Mesenchymal stem cell (in vitro differentiated cells and primary cell): ENCODE measurements at regions not wholly inside any gene's neighbourhood (a gene's known extent, or its start where the extent isn't known, plus 50 kb on each side); places are given as distances from the start of the nearest gene placed in this dataset.

Source experiments
- DNase-seq: peaks from one replicate; pipeline ENCODE4 v3.0.0-alpha.2; 2013
- H2AFZ ChIP-seq: one replicate; pipeline ENCODE4 v1.6.1; 2013; ENCODE audit warnings: low read depth, mild to moderate bottlenecking, control low read depth, inconsistent platforms, low read length, moderate library complexity
- H2AK5ac ChIP-seq: 2 replicates; pipeline ENCODE4 v1.6.1; 2013; ENCODE audit warnings: low read length, moderate library complexity, mild to moderate bottlenecking, inconsistent platforms; ENCODE audit not compliant: severe bottlenecking
- H2BK120ac ChIP-seq: one replicate; pipeline ENCODE4 v1.6.1; 2013; ENCODE audit warnings: low read depth, mild to moderate bottlenecking, inconsistent platforms, low read length, moderate library complexity
- H2BK12ac ChIP-seq, 2 experiments: one replicate each; pipeline ENCODE4 v1.6.1; 2013; ENCODE audit warnings: inconsistent platforms in 2 of 2, low read length in 2 of 2, mild to moderate bottlenecking in 2 of 2, moderate library complexity in 2 of 2, control low read depth in 1 of 2
- H2BK15ac ChIP-seq: one replicate; pipeline ENCODE4 v1.6.1; 2013; ENCODE audit warnings: mild to moderate bottlenecking, low read depth, inconsistent platforms; ENCODE audit not compliant: poor library complexity, severe bottlenecking
- H2BK5ac ChIP-seq: 2 replicates; pipeline ENCODE4 v1.6.1; 2013; ENCODE audit warnings: low read depth, mild to moderate bottlenecking, low read length, control low read depth, inconsistent platforms; ENCODE audit not compliant: poor library complexity, severe bottlenecking
- H3K14ac ChIP-seq, 2 experiments: one replicate each; pipeline ENCODE4 v1.6.1; 2013; ENCODE audit warnings: inconsistent platforms in 2 of 2, low read length in 2 of 2, control low read depth in 1 of 2, mild to moderate bottlenecking in 1 of 2, moderate library complexity in 1 of 2
- H3K18ac ChIP-seq, 2 experiments: one replicate each; pipeline ENCODE4 v1.6.1; 2013; ENCODE audit warnings: inconsistent platforms in 2 of 2, low read length in 2 of 2, control low read depth in 1 of 2, low read depth in 1 of 2, mild to moderate bottlenecking in 1 of 2
- H3K23ac ChIP-seq, 2 experiments: one replicate each; pipeline ENCODE4 v1.6.1; 2013; ENCODE audit warnings: inconsistent platforms in 2 of 2, low read length in 2 of 2, mild to moderate bottlenecking in 2 of 2, moderate library complexity in 2 of 2, control low read depth in 1 of 2
- H3K27ac ChIP-seq: 2 replicates; pipeline ENCODE4 v1.5.1; 2013; ENCODE audit warnings: mild to moderate bottlenecking, moderate library complexity, low read length, control low read depth, inconsistent platforms; ENCODE audit not compliant: poor library complexity, severe bottlenecking
- H3K27me3 ChIP-seq, 2 experiments: 2 replicates each; pipeline versions ENCODE4 v1.6.1 to v1.7.0; 2013; ENCODE audit warnings: low read length in 2 of 2, mild to moderate bottlenecking in 2 of 2, moderate library complexity in 2 of 2, control low read depth in 1 of 2, inconsistent platforms in 1 of 2; ENCODE audit not compliant: control insufficient read depth in 1 of 2, insufficient read depth in 1 of 2
- H3K36me3 ChIP-seq, 2 experiments: 2 replicates each; pipeline versions ENCODE4 v1.6.1 to v1.7.0; 2013; ENCODE audit warnings: low read length in 2 of 2, control low read depth in 1 of 2, inconsistent platforms in 1 of 2, low read depth in 1 of 2, mild to moderate bottlenecking in 1 of 2; ENCODE audit not compliant: insufficient read depth in 2 of 2, control insufficient read depth in 1 of 2
- H3K4ac ChIP-seq, 2 experiments: one replicate each; pipeline ENCODE4 v1.6.1; 2013; ENCODE audit warnings: inconsistent platforms in 2 of 2, low read length in 2 of 2, mild to moderate bottlenecking in 2 of 2, moderate library complexity in 2 of 2, control low read depth in 1 of 2, low read depth in 1 of 2
- H3K4me1 ChIP-seq: 2 replicates; pipeline ENCODE4 v1.6.1; 2013; ENCODE audit warnings: low read depth, low read length, control low read depth; ENCODE audit not compliant: control insufficient read depth, insufficient read depth
- H3K4me2 ChIP-seq: 2 replicates; pipeline ENCODE4 v1.6.1; 2013; ENCODE audit warnings: low read length, mild to moderate bottlenecking, inconsistent platforms; ENCODE audit not compliant: poor library complexity, severe bottlenecking
- H3K4me3 ChIP-seq, 2 experiments: 2 replicates each; pipeline versions ENCODE4 v1.5.1 to v1.7.0; 2013; ENCODE audit warnings: low read length in 2 of 2, mild to moderate bottlenecking in 2 of 2, control low read depth in 1 of 2, low read depth in 1 of 2; ENCODE audit not compliant: insufficient read depth in 1 of 2
- H3K79me1 ChIP-seq: replicated peaks from 2 replicates; pipeline ENCODE4 v1.6.1; 2013; ENCODE audit warnings: mild to moderate bottlenecking, control low read depth, low read length, inconsistent platforms; ENCODE audit not compliant: poor library complexity, severe bottlenecking
- H3K9ac ChIP-seq: 2 replicates; pipeline ENCODE4 v1.7.0; 2013; ENCODE audit warnings: mild to moderate bottlenecking, low read length, moderate library complexity
- H3K9me3 ChIP-seq: 2 replicates; pipeline ENCODE4 v1.7.0; 2013; ENCODE audit warnings: mild to moderate bottlenecking, low read length; ENCODE audit not compliant: control insufficient read depth
- H4K8ac ChIP-seq: one replicate; pipeline ENCODE4 v1.6.1; 2013; ENCODE audit warnings: inconsistent platforms, mild to moderate bottlenecking, low read length, moderate library complexity
- H4K91ac ChIP-seq: one replicate; pipeline ENCODE4 v1.6.1; 2013; ENCODE audit warnings: mild to moderate bottlenecking, low read length, inconsistent platforms
- WGBS: methylation state at CpG from one replicate; pipeline ENCODE4 v1.1.7; 2013; ENCODE audit warnings: mixed read lengths; 5-methylcytosine and 5-hydroxymethylcytosine counted together

- Histone ChIP-seq H3K9ac (no peak overlapping the region), H2BK5ac (no peak overlapping the region), H3K79me1 (no peaks in the 10 kb centered on the region), H2AFZ (no peak overlapping the region), H4K91ac (no peak overlapping the region), H3K4me2 (no peak overlapping the region), H3K9me3 (no peaks in the 10 kb centered on the region), H2BK12ac (no peak overlapping the region), H3K18ac (no peak overlapping the region), H3K14ac (no peak overlapping the region), H4K8ac (no peak overlapping the region), H3K36me3 (no peaks in the 10 kb centered on the region), H3K27me3 (no peaks in the 10 kb centered on the region), H3K4ac (no peak overlapping the region), H3K23ac (no peak overlapping the region), H2BK15ac (no peak overlapping the region), H2BK120ac (no peak overlapping the region), H3K4me3 (no peak overlapping the region), H3K27ac (no peak overlapping the region), H3K4me1 (peaks cover 9% of the 10 kb centered on the region), H2AK5ac (no peak overlapping the region)
- WGBS = 100% methylated on average over 1 of the region's 2 CpGs
- DNase-seq = no peak
Measured at GRCh38 chr4:186838295-186838694, 114.6 kb upstream of the FAT1 start.

GRCh38 chr4:186839122-186840037 lies 115.7 kb upstream of the FAT1 start:
- Histone ChIP-seq H3K4me1 (peaks cover 11% of the 10 kb centered on the region), H3K9ac (peak overlapping the region; percentile 98), H3K4ac (peak overlapping the region in 1 of 2 experiments; percentile 75), H3K36me3 (no peaks in the 10 kb centered on the region), H3K27ac (peak overlapping the region; percentile 83), H3K4me3 (peak overlapping the region in 1 of 2 experiments; percentile 76), H3K79me1 (no peaks in the 10 kb centered on the region), H4K91ac (peak overlapping the region; percentile 84), H3K27me3 (no peaks in the 10 kb centered on the region), H2AK5ac (no peak overlapping the region), H3K14ac (peak overlapping the region in 1 of 2 experiments; percentile 86), H2BK120ac (no peak overlapping the region), H3K18ac (peak overlapping the region; percentile 63 to 82), H3K4me2 (peak overlapping the region; percentile 40), H3K23ac (no peak overlapping the region), H2BK15ac (no peak overlapping the region), H4K8ac (peak overlapping the region; percentile 79), H2BK5ac (peak overlapping the region; percentile 59), H2AFZ (peak overlapping the region; percentile 18), H2BK12ac (peak overlapping the region in 1 of 2 experiments; percentile 51), H3K9me3 (no peaks in the 10 kb centered on the region)
- DNase-seq = peak; percentile 73
- 26% methylated on average over 6 of the region's 11 CpGs for WGBS

GRCh38 chr4:186840222-186840701 lies 116.6 kb upstream of the FAT1 start:
- Histone ChIP-seq H2BK12ac (peak overlapping the region; percentile 22 to 87), H3K14ac (no peak overlapping the region), H2BK15ac (no peak overlapping the region), H3K4ac (peak overlapping the region; percentile 10 to 22), H3K36me3 (no peaks in the 10 kb centered on the region), H2BK5ac (no peak overlapping the region), H3K27me3 (no peaks in the 10 kb centered on the region), H3K79me1 (no peaks in the 10 kb centered on the region), H3K23ac (no peak overlapping the region), H3K18ac (peak overlapping the region in 1 of 2 experiments; percentile 25), H3K9me3 (no peaks in the 10 kb centered on the region), H4K91ac (peak overlapping the region; percentile 43), H3K27ac (no peak overlapping the region), H3K4me1 (peaks cover 13% of the 10 kb centered on the region), H3K4me3 (peak overlapping the region in 1 of 2 experiments; percentile 76), H4K8ac (peak overlapping the region; percentile 74), H2AK5ac (peak overlapping the region; percentile 65), H3K4me2 (no peak overlapping the region), H3K9ac (peak overlapping the region; percentile 98), H2BK120ac (peak overlapping the region; percentile 40), H2AFZ (no peak overlapping the region)
- 89% methylated on average over 7 of the region's 7 CpGs for WGBS
- no peak for DNase-seq

- H3K27me3 ChIP-seq = no peaks in the 10 kb centered on the region
- no peak overlapping the region for H3K27ac ChIP-seq
Measured at GRCh38 chr4:186840771-186841301, 117.2 kb upstream of the FAT1 start.

More at GRCh38 chr4:186840771-186841301, 117.2 kb upstream of the FAT1 start:
- no peak overlapping the region for H3K23ac ChIP-seq
- no peak for DNase-seq
- H2BK12ac ChIP-seq = peak overlapping the region in 1 of 2 experiments; percentile 87
- H4K8ac ChIP-seq = no peak overlapping the region
- H4K91ac ChIP-seq = peak overlapping the region; percentile 1
- peak overlapping the region; percentile 41 for H2BK15ac ChIP-seq
- no peaks in the 10 kb centered on the region for H3K79me1 ChIP-seq
- H3K9ac ChIP-seq = peak overlapping the region; percentile 98
- 92% methylated on average over 21 of the region's 21 CpGs for WGBS
- H3K36me3 ChIP-seq = no peaks in the 10 kb centered on the region
- H3K18ac ChIP-seq = peak overlapping the region in 1 of 2 experiments; percentile 25
- peak overlapping the region in 1 of 2 experiments; percentile 26 for H3K14ac ChIP-seq
- peak overlapping the region; percentile 86 for H2AK5ac ChIP-seq
- H3K4me2 ChIP-seq = no peak overlapping the region
- H2BK120ac ChIP-seq = no peak overlapping the region
- no peak overlapping the region for H2AFZ ChIP-seq
- H3K4ac ChIP-seq = no peak overlapping the region
- peak overlapping the region in 1 of 2 experiments; percentile 76 for H3K4me3 ChIP-seq
- peaks cover 14% of the 10 kb centered on the region for H3K4me1 ChIP-seq
- no peak overlapping the region for H2BK5ac ChIP-seq
- H3K9me3 ChIP-seq = no peaks in the 10 kb centered on the region
